Dedifferentiated amniotic fluid mesenchymal stem cell (primary cell): ENCODE measurements at regions not wholly inside any gene's neighbourhood (a gene's known extent, or its start where the extent isn't known, plus 50 kb on each side); places are given as distances from the start of the nearest gene placed in this dataset.
"Not testable (repeated sequence)": the region's sequence is repeated elsewhere in the genome, so short reads cannot be mapped to it uniquely, and the experiment has no call there.

Source experiments
- DNase-seq: peaks from one replicate; pipeline ENCODE4 v3.0.0-alpha.2; 2016; ENCODE audit errors: extremely low spot score

- no peak for DNase-seq
Observed at GRCh38 chr17:71760062-71760720, 360.6 kb upstream of the SOX9 start.

- no peak for DNase-seq
Observed at GRCh38 chr17:71762526-71762925, 358.3 kb upstream of the SOX9 start.

GRCh38 chr17:71764505-71764904, 356.3 kb upstream of the SOX9 start:
- no peak for DNase-seq

GRCh38 chr17:71765437-71765836, 355.4 kb upstream of the SOX9 start:
- no peak for DNase-seq

- no peak for DNase-seq
Observed at GRCh38 chr17:71769850-71770249, 351.0 kb upstream of the SOX9 start.

GRCh38 chr17:71777048-71777640, 343.7 kb upstream of the SOX9 start:
- no peak for DNase-seq

GRCh38 chr17:71779482-71779881, 341.3 kb upstream of the SOX9 start:
- no peak for DNase-seq

GRCh38 chr17:71780596-71780995, 340.2 kb upstream of the SOX9 start:
- no peak for DNase-seq

- not testable (repeated sequence) for DNase-seq
Observed at GRCh38 chr17:71782021-71782420, 338.8 kb upstream of the SOX9 start.

GRCh38 chr17:71790791-71791190, 330.0 kb upstream of the SOX9 start:
- no peak for DNase-seq

- no peak for DNase-seq
Observed at GRCh38 chr17:71791311-71791710, 329.5 kb upstream of the SOX9 start.

- no peak for DNase-seq
Observed at GRCh38 chr17:71792966-71793365, 327.9 kb upstream of the SOX9 start.

GRCh38 chr17:71793518-71793917, 327.3 kb upstream of the SOX9 start:
- no peak for DNase-seq

- no peak for DNase-seq
Observed at GRCh38 chr17:71798701-71799100, 322.1 kb upstream of the SOX9 start.

GRCh38 chr17:71799657-71800056, 321.2 kb upstream of the SOX9 start:
- no peak for DNase-seq

- no peak for DNase-seq
Observed at GRCh38 chr17:71801301-71801700, 319.5 kb upstream of the SOX9 start.

GRCh38 chr17:71802663-71803062, 318.2 kb upstream of the SOX9 start:
- no peak for DNase-seq

- no peak for DNase-seq
Observed at GRCh38 chr17:71803656-71804284, 317.1 kb upstream of the SOX9 start.

- no peak for DNase-seq
Observed at GRCh38 chr17:71809537-71809936, 311.3 kb upstream of the SOX9 start.

- not testable (repeated sequence) for DNase-seq
Observed at GRCh38 chr17:71813861-71814260, 307.0 kb upstream of the SOX9 start.

- no peak for DNase-seq
Observed at GRCh38 chr17:71821511-71821910, 299.3 kb upstream of the SOX9 start.

- no peak for DNase-seq
Observed at GRCh38 chr17:71824671-71825070, 296.1 kb upstream of the SOX9 start.

GRCh38 chr17:71825687-71826086, 295.1 kb upstream of the SOX9 start:
- DNase-seq: no peak
